WERI-Rb-1 (cell line): ENCODE measurements at regions not wholly inside any gene's neighbourhood (a gene's known extent, or its start where the extent isn't known, plus 50 kb on each side); places are given as distances from the start of the nearest gene placed in this dataset.
"Not testable (repeated sequence)": the region's sequence is repeated elsewhere in the genome, so short reads cannot be mapped to it uniquely, and the experiment has no call there.

ENCODE experiments used
- DNase-seq: peaks from one replicate; pipeline ENCODE4 v3.0.0-alpha.2; 2020
- H3K27ac ChIP-seq: fragments of 250-450 bp; sonication (Bioruptor Pico); 2 replicates; pipeline ENCODE4 v1.5.1; 2020; ENCODE audit warnings: mild to moderate bottlenecking, moderate library complexity
- H3K27me3 ChIP-seq: fragments of 250-450 bp; sonication (Bioruptor Pico); 2 replicates; pipeline ENCODE4 v1.5.1; 2021; ENCODE audit warnings: mild to moderate bottlenecking, low read depth, moderate library complexity; ENCODE audit not compliant: insufficient read depth, severe bottlenecking
- H3K36me3 ChIP-seq: fragments of 250-450 bp; sonication (Bioruptor Pico); 2 replicates; pipeline ENCODE4 v1.5.1; 2020; ENCODE audit warnings: mild to moderate bottlenecking, moderate library complexity
- H3K4me3 ChIP-seq: 2 replicates; pipeline ENCODE4 v1.5.1; 2011; ENCODE audit warnings: low read depth, mild to moderate bottlenecking, control low read depth, low read length
- H3K9me3 ChIP-seq: fragments of 250-450 bp; sonication (Bioruptor Pico); 2 replicates; pipeline ENCODE4 v1.5.1; 2021; ENCODE audit warnings: mild to moderate bottlenecking, moderate library complexity; ENCODE audit not compliant: severe bottlenecking
- CTCF ChIP-seq: IDR thresholded peaks from 2 replicates; pipeline ENCODE4 v1.5.1; 2011; ENCODE audit warnings: low read depth, mild to moderate bottlenecking, control low read depth, inconsistent platforms, low read length

GRCh38 chr10:78441694-78442093 is 408.0 kb downstream of the RPS24 start:
- no peaks in the 10 kb centered on the region for H3K36me3 ChIP-seq
- no peaks in the 10 kb centered on the region for H3K9me3 ChIP-seq
- no peak overlapping the region for H3K27ac ChIP-seq
- no peak for DNase-seq
- no peaks in the 10 kb centered on the region for H3K27me3 ChIP-seq
- no peak overlapping the region for H3K4me3 ChIP-seq
- TF ChIP-seq CTCF: no peak

- TF ChIP-seq CTCF: no peak
- H3K27me3 ChIP-seq: no peaks in the 10 kb centered on the region
- no peaks in the 10 kb centered on the region for H3K36me3 ChIP-seq
- no peaks in the 10 kb centered on the region for H3K9me3 ChIP-seq
- no peak overlapping the region for H3K27ac ChIP-seq
- DNase-seq: no peak
- H3K4me3 ChIP-seq: no peak overlapping the region
Observed at GRCh38 chr10:78442836-78443550, 409.3 kb downstream of the RPS24 start.

GRCh38 chr10:78443900-78444571 is 410.4 kb downstream of the RPS24 start:
- Histone ChIP-seq H3K27ac (no peak overlapping the region), H3K9me3 (no peaks in the 10 kb centered on the region)

GRCh38 chr10:78444741-78445140 is 411.1 kb downstream of the RPS24 start:
- not testable (repeated sequence) for H3K36me3 ChIP-seq, H3K9me3 ChIP-seq, H3K27me3 ChIP-seq, DNase-seq, H3K27ac ChIP-seq, H3K4me3 ChIP-seq

More at GRCh38 chr10:78443900-78444571, 410.4 kb downstream of the RPS24 start:
- H3K4me3 ChIP-seq: no peak overlapping the region
- DNase-seq: no peak
- H3K36me3 ChIP-seq: no peaks in the 10 kb centered on the region
- H3K27me3 ChIP-seq: no peaks in the 10 kb centered on the region
- TF ChIP-seq CTCF: no peak

GRCh38 chr10:78445308-78445707 is 411.6 kb downstream of the RPS24 start:
- no peak for TF ChIP-seq CTCF
- H3K27me3 ChIP-seq: no peaks in the 10 kb centered on the region
- H3K27ac ChIP-seq: no peak overlapping the region
- H3K36me3 ChIP-seq: no peaks in the 10 kb centered on the region
- H3K9me3 ChIP-seq: no peaks in the 10 kb centered on the region
- DNase-seq: no peak
- H3K4me3 ChIP-seq: no peak overlapping the region

- Histone ChIP-seq H3K9me3 (no peaks in the 10 kb centered on the region), H3K27me3 (no peaks in the 10 kb centered on the region)
- no peak for TF ChIP-seq CTCF
Observed at GRCh38 chr10:78448470-78448869, 414.8 kb downstream of the RPS24 start.

More at GRCh38 chr10:78448470-78448869, 414.8 kb downstream of the RPS24 start:
- H3K4me3 ChIP-seq: no peak overlapping the region
- no peak for DNase-seq
- no peak overlapping the region for H3K27ac ChIP-seq
- H3K36me3 ChIP-seq: no peaks in the 10 kb centered on the region
